CD1c-positive myeloid dendritic cell (primary cell): ENCODE measurements at regions not wholly inside any gene's neighbourhood (a gene's known extent, or its start where the extent isn't known, plus 50 kb on each side); places are given as distances from the start of the nearest gene placed in this dataset.
A peak's percentile ranks its signal among the peaks of the same experiment; 100 is the strongest.
"Not testable (repeated sequence)": the region's sequence is repeated elsewhere in the genome, so short reads cannot be mapped to it uniquely, and the experiment has no call there.

Source experiments
- DNase-seq: peaks from one replicate; pipeline ENCODE4 v3.0.0-alpha.2; 2016; ENCODE audit errors: extremely low spot score

- no peak for DNase-seq
Measured at GRCh38 chr5:124962111-124962510, 215.7 kb upstream of the ZNF608 start.

GRCh38 chr5:124962735-124963134, 216.3 kb upstream of the ZNF608 start:
- DNase-seq = no peak

- DNase-seq = peak; percentile 73
Measured at GRCh38 chr5:124963236-124963919, 216.9 kb upstream of the ZNF608 start.

DNA sequence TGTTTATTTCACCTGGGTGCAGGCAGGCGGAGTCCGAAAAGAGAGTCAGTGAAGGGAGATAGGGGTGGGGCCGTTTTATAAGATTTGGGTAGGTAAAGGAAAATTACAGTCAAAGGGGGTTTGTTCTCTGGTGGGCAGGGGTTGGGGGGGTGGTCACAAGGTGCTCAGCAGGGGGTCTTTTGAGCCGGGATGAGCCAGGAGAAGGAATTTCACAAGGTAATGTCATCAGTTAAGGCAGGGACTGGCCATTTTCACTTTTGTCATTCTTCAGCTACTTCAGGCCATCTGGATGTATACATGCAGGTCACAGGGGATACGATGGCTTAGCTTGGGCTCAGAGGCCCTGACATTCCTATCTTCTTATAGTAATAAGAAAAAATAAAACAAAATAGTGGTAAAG, 220.3 kb upstream of the ZNF608 start:
- not testable (repeated sequence) for DNase-seq

DNA sequence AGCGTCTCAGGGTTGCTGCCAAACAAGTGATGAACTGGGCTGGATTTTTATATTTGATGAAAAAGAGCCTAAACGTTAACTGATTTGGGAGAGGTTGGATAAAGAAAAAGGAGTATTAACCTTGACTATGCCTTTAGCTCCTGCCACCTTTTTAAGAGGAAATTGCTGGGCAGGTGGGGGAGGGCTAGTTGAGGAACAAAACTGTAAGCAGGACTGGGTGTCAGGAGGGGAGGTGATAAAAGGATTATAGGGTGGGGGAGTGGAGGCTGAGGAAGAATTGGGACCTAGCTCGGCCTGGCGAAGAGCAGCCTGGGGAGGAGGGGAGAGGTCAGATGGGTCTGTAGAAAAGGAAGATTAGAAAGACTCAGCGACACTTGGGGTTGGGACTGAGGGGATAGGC, 223.9 kb upstream of the ZNF608 start:
- not testable (repeated sequence) for DNase-seq

DNA sequence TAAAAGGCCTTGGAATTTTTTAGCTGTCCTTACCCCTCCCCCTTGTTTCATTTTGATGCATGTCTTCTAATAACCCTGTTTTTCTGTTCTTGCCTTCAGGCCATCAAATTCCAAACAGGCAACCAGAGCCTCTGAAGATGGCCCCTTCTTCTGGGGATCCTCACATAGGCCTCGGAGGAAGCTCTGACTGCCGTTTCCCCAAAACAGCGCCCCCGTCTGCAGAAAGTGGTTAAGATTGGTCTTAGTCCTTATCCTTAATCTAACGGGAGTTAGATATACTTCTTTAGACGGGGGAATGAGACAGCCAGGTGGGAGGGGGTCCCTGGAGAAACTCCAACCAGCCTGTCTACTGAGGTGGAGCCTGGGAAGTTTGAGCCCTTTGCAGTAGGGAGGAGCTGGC, 226.3 kb upstream of the ZNF608 start:
- DNase-seq = no peak

GRCh38 chr5:124973661-124974060, 227.2 kb upstream of the ZNF608 start:
- no peak for DNase-seq

- no peak for DNase-seq
Measured at GRCh38 chr5:124976086-124976485, 229.6 kb upstream of the ZNF608 start.

DNA sequence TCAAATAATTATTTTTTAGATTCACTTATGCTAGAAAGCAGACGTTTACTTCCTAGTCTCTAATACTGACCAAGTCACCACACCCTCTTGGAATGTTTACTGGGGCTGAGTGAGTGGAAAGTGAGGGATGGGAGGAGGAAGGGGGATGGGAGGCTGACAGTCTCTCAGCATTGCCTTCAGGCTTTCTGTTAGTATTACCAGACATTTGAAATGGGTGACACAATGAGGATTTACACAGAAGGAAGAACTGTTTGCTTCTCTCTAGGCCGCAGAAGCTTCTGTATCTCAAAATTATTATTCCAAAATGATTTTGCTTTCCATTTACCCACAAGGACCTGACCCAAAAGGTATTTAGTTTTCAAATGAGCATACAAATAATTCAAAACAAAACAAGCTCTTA, 232.8 kb upstream of the ZNF608 start:
- no peak for DNase-seq

- no peak for DNase-seq
Measured at GRCh38 chr5:124980163-124980941, 233.9 kb upstream of the ZNF608 start.

DNA sequence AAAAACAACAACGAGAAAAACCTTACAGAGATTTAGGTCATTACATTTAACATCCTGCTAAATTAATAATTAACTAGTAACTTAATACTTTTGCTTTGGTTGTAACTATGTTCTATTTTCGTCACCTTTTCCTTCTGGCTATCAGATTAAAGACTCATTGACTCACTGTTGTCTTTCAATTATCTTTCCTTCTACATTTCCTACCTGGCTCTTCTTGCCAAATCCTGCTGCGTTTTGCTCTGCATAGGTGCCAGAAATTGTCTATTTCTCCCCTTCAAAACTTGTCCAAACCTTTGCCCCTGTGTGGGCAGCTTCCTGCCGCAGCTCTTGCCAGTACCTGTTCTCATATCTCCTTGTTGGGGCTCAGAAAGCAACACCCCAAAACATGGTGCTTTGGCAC, 235.5 kb upstream of the ZNF608 start:
- no peak for DNase-seq

DNA sequence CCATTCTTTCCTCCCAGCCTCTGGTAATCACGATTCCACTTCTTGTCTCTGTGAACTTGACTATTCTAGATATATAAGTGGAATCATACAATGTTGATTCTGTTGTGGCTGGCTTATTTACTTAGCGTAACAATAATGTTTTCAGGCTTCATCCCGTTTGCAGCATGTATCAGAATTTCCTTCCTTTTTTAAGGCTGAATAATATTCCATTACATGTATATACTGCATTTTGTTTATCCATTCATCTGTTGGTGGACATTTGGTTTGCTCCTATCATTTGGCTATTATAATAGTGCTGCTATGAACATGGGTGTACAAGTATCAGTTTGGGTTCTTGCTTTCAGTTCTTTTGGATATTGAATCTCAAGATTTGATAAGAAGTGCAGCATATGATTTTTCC, 239.7 kb upstream of the ZNF608 start:
- no peak for DNase-seq

DNA sequence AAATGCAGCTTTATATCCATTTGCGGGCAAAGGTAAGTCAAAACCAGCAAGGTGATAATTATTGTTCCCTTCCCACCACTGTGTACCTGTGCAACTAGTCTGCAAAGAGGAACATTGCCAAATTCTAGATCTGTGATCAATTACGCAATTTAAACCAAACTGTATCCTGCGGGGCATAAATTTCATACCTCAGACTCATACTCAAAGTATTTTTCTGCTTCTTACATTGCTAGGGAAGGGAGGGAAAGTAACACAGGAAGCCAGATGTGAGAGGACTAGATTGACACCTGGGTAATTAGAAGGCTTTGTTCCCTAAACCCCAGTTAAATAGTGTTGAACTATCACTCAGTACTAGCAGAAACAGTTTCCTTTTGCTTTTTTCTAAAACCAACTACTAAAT, 240.2 kb upstream of the ZNF608 start:
- no peak for DNase-seq

DNA sequence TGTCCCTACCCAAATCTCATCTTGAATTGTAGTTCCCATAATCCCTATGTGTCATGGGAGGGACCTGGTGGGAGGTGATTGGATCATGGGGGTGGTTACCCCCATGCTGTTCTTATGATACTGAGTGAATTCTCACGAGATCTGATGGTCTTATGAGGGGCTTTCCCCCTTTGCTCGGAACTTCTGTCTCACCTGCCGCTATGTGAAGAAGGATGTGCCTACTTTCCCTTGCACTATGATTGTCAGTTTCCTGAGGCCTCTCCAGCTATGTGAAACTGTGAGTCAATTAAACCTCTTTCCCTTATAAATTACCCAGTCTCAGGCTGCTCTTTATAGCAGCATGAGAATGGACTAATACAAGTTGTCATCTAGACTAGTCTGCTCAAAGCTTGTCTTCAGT, 241.3 kb upstream of the ZNF608 start:
- DNase-seq = not testable (repeated sequence)

DNA sequence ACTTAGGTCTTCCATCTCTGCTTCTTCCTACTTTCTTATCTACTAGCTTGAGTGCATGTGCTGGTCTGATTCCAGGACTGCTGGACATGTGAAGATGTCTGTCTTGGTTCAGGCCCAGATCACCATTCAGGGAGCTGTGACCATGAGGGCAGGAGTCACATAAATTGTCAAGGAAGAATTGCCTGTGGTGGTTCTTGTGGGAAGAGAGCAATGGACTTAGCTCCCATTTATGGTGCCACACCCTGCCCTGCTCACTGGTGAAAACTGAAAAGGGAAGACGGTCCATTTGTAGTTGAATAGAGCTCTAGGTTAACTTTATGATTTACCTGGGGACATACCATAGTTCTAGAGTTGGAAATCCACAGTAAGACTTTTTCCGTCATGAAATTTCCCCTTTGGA, 244.3 kb upstream of the ZNF608 start:
- no peak for DNase-seq

DNA sequence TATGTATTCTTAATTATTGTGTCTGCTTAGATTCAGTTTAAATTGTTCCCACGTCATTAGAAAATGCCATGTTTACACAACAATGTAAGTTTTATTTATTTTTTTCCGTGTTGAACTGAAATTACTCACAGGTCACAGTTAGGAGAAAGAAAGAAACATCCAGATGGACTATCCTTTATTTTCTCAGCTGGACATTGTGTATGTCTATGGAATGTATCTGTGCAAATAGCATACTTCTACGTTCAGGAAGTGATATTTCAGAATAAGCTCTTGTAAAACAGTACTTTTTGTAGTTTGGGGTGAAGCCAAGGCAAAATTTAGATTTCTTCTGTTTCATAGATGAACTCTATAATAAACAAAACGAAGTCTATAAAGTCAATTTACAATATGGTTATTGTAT, 249.0 kb upstream of the ZNF608 start:
- DNase-seq = no peak

- no peak for DNase-seq
Measured at GRCh38 chr5:124996023-124996763, 249.8 kb upstream of the ZNF608 start.

- DNase-seq = no peak
Measured at GRCh38 chr5:124996764-124997077, 250.3 kb upstream of the ZNF608 start.

DNA sequence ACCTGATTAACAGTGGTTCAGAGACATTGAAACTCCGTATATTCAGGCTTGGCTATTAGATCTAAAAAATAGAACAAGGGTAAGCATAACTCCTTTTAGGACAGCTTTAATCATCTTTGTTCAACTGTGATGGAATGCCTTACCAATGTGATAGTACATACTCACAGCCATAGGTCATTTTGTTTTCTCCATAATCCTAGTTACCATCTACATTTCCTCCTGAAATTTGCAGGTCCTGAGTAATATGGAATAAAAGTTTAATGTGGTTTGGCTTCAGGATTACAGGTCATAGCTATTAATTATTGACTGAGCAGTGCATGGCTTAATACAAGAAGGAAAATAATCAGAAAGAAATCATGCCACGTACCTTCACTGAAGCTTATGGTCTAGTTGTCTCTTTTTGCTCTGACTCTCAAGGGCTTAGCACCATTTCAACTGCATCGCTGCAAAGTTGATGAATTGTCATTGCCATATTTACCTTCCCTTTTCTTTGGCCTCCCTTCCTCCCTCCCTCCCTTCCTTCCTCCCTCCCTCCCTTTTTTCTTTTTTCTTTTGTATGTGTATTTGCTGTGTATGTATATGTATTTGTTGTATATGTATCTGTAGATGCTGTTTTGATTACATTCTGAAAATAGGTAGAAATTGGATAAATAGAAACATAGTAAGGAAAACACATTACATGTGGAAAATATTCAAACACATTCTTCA, 250.9 kb upstream of the ZNF608 start:
- DNase-seq = no peak

- no peak for DNase-seq
Measured at GRCh38 chr5:124998520-124998919, 252.1 kb upstream of the ZNF608 start.

DNA sequence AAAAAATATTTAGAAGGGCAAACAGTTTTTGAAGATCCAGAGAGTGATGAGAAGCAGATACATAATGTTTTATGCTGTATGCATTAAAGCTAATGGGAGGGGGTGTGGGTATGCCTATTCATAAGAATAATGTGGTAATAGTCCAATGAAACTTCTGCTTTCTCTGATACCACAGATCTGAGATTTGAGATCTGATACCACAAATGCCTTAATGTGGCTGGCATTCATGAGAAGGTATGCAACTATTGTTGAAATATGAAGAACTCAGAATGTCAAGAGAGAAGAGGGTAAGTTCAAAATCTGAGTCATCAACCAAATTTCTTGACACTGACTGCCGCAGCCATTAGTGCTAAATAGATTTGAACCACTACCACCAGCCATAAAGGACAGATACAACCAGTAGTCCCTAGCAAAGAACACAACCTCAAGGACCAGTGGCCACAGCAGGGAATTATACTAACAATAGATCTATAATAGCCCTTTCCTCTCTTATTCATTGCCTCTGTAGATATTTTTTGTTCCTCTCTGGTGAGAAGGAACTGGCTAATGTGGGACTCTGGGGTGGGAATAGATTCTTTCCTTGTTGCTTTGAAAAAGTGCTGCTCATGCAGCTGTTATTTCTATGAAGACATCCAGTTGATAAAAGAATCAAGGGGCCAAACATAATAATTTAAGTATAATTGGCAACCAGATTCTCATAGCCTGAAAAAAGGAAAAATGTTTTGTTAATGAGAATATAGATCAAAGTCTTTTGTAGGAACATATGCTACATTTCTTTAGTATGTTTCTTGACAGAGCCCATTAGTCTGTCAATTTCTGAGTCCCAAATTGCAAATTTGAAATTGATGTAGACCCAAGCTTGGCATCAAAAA, 256.5 kb upstream of the ZNF608 start:
- peak; percentile 39 for DNase-seq
